HG02798 (cell line): ENCODE measurements at regions not wholly inside any gene's neighbourhood (a gene's known extent, or its start where the extent isn't known, plus 50 kb on each side); places are given as distances from the start of the nearest gene placed in this dataset.
"Not testable (repeated sequence)": the region's sequence is repeated elsewhere in the genome, so short reads cannot be mapped to it uniquely, and the experiment has no call there.

Experiments
- ATAC-seq: cut with Tn5 transposase; IDR thresholded peaks from one replicate; pipeline ENCODE4 v1.9.1; 2021; ENCODE audit warnings: mild to moderate bottlenecking; ENCODE audit not compliant: unreplicated experiment, poor library complexity

DNA sequence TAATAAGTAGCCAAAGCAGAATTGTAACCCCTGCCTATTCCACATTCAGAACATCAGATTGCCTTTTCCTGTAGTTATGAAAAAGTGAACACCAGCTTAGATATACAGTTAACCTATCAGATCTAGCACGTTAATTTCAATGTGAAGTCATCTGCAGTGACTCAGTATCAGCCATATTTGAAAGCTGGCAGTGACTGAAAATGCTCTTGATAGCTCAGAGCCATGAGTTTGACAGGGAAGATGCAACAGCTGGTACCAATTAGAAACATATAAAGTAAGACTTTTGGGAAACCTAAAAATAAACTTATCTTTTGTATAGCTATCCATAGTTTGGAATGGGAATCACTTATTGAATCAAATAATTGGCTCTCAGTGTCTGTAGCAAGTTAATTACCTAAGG lies 284.1 kb upstream of the NPSR1 start:
- no peak for ATAC-seq

DNA sequence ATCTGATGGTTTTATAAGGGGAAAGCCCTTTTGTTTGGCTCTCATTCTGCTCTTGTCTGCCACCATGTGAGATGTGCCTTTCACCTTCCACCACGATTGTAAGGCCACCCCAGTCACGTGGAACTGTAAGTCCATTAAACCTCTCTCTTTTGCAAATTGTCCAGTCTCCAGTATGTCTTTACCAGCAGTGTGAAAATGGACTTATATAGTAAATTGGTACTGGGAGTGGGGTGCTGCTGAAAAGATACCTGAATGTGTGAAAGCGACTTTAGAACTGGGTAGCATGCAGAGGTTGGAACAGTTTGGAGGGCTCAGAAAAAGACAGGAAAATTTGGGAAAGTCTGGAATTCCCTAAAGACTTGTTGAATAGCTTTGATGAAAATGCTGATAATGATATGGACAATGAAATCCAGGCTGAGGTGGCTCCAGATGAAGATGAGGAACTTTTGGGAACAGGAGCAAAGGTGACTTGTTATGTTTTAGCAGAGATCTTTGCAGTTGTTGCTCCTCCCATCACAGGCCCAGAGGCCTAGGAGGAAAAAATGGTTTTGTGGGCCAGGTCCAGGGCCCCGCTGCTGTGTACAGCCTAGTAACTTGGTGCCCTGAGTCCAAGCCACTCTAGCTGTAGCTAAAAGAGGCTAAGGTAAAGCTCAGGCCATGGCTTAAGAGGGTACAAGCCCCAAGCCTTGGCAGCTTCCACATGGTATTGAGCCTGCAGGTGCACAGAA lies 275.7 kb upstream of the NPSR1 start:
- ATAC-seq: no peak

GRCh38 chr7:34385384-34385783 lies 272.6 kb upstream of the NPSR1 start:
- ATAC-seq: no peak

DNA sequence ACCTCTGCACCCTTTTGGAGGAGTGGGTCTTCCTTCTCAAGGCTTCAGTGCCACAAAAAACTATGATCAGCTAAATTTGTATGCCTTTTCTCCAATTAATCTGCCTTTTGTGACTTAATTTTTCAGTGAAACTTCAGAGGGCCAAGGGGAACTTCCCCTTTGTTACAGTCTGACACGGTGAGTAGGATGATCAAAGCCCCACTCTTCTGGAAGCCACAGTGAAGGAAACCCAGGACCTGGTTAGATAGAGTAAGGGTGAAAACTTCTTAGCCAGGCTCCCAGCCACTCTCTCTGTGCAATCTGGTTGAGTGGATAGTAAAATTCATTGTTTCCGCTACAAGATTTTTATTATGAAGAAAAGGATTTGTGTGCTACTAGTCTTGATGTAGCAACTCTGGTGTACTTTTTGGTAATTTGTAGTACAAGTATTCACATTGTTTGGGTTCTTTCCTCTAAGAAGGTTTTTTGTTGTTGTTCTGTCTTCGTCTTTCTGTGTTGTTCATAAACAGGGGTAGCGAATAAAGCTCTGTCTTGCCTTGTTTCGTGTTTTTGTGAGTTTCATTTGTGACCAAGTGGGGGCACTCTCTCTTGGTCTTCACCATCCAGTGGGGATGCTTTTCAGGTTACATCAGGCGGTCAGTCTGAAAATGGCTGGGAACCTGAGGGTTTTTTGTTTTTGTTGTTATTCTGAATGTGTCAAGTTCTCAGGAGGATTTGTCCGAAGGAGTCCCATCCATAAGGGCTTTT lies 268.5 kb upstream of the NPSR1 start:
- ATAC-seq: no peak

- ATAC-seq: no peak
These were observed 267.9 kb upstream of the NPSR1 start for GRCh38 chr7:34390103-34390502.

GRCh38 chr7:34392972-34393371 lies 265.0 kb upstream of the NPSR1 start:
- no peak for ATAC-seq

GRCh38 chr7:34396437-34397064 lies 261.5 kb upstream of the NPSR1 start:
- peak; percentile 35 for ATAC-seq

- ATAC-seq: no peak
These were observed 256.2 kb upstream of the NPSR1 start for GRCh38 chr7:34401776-34402175.

DNA sequence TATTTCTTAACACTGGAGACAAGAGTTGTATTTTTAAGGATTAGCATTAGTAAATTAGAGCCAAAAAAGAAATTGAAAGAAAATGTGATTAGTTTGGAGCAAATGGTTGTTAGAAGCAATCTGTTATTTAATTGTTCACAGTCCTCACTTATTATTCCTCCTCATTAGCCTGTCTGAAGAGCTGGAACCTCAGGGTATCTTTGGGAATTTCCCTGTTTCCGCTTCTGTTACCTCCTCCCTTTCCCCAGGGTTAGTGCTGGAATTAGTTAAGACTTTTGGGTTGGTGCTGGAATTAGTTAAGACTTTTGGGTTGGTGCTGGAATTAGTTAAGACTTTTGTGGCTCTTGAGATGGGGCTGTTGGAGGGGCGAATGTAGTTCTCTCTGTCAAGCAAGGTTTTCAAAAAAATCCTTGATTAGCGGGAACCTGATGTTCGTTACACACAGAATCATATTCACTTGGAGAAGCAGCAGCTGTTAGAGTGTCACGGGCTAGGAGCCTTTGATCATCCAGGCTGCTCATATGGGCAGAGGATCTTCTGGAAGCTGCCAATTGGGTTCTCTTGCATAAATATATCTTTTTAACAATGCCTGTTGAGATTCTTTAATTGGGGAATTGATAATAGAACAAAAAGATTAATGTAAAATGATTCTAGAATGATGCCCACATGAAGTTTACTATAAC lies 251.0 kb upstream of the NPSR1 start:
- ATAC-seq: no peak

DNA sequence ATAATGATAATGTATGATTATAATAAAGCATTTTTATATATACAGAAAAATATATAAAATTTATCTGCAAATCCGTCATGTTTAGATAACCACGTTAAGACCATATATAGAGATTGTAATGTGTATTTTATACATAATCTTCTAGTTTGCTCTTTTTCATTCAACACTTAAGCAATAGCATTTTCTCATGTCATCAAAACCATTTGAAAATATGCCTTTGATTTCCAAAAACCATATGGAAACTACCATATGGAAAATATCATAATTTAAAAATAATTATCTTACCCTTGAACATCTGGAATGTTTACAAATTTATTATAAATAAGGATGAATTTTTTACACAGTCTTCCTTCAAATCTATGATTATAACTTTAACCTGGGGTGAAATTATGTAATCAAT lies 250.4 kb upstream of the NPSR1 start:
- no peak for ATAC-seq

GRCh38 chr7:34417781-34418180 lies 240.2 kb upstream of the NPSR1 start:
- no peak for ATAC-seq

DNA sequence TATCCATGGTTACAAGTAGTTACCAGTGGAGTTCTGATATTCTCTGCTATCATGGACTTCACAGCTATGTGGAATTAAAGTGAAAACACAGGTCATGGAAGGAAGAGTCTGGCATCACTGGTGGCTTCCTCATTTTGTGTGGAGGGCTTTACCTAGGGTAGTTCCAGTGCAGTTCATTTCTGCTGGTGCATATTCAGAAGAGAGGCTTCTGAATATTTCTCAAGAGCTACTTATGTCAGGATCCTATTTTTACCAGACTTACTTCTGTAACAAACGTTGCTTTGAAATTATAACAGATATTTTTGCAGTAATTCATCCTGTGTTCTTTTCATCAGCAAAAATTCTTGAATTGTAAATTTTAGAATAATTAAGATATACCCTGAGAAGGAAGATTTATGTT lies 236.5 kb upstream of the NPSR1 start:
- ATAC-seq: no peak

DNA sequence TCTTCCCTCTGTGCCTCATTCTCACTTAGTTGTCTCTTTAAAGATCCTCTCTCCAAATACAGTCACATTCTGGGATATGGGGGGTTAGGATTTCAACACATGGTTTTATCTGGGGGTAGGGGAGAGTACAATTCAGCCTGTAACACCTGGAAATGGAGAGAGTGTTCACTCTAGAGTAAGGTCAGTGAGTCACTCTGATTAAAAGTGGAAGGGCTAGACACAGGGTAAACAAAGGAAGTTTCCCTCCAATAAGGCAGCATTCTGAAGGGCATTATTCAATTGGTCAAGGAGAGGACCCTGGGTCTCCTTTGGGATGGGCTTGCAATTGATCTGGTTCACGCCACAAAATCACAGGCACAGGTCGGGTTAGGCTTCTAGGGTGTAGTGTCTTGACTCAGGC lies 232.8 kb upstream of the NPSR1 start:
- no peak for ATAC-seq

- ATAC-seq: no peak
These were observed 232.2 kb upstream of the NPSR1 start for GRCh38 chr7:34425631-34426384.

GRCh38 chr7:34430456-34430855 lies 227.6 kb upstream of the NPSR1 start:
- ATAC-seq: no peak

- ATAC-seq: no peak
These were observed 219.6 kb upstream of the NPSR1 start for GRCh38 chr7:34438436-34438835.

GRCh38 chr7:34445653-34446052 lies 212.4 kb upstream of the NPSR1 start:
- ATAC-seq: no peak

GRCh38 chr7:34448531-34448930 lies 209.5 kb upstream of the NPSR1 start:
- not testable (repeated sequence) for ATAC-seq

DNA sequence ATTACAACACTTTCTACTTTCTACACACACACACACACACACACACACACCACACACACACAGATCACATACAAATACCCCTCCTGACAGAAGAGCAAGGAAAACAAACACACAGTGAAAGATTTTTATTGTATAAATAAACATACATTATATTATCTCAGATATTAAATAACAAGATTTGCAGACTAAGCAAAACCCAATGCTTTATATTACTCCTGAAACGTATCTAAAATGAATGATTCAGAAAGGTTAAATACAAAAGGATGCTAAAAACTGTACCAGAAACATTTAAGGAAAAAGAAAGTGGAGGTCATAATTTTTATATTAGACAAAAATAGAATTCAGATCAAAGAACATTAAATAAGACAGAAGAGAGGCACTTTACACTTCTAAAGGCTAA lies 208.3 kb upstream of the NPSR1 start:
- no peak for ATAC-seq

DNA sequence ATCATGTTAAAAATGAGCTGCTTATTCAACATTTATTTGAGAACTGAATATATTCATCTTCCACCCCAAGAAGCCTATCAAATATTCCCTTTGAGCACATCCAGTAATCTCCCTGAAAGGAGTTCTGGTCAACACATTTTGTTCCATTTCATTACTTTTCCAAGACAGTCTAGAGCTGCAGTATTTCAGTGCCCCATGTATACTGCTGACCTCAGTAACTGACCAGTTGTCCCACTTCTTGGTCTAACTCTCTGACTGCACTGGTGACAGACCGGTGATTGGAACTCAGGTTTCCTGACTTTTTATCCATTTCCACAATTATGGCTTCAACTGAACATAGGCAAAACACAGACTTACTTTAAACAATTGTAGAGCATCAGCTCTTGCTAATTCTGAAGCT lies 206.8 kb upstream of the NPSR1 start:
- ATAC-seq: no peak
